ENCODE measurements at regions not wholly inside any gene's neighbourhood (a gene's known extent, or its start where the extent isn't known, plus 50 kb on each side); places are given as distances from the start of the nearest gene placed in this dataset.

GRCh38 chr1:76725864-76726619 lies 141.2 kb upstream of the ST6GALNAC5 start:
- DNase-seq (ENCODE audit: low read depth, low spot score) (no peak), ATAC-seq (no peak)
- no peak overlapping the region for H3K4me3 ChIP-seq (replicated peaks in 1 of 2; ENCODE audit: low read depth in 1 of 2, low read length in 2 of 2)
- H3K9me2 ChIP-seq (ENCODE audit: insufficient read depth), result no peaks in the 10 kb centered on the region
- H2AFZ ChIP-seq (ENCODE audit: low read depth, low read length, poor library complexity, severe bottlenecking), result no peak overlapping the region
- H3K36me3 ChIP-seq (ENCODE audit: control insufficient read depth in 1 of 2, insufficient read depth in 2 of 2, low read length in 2 of 2), result no peaks in the 10 kb centered on the region
- H3K9ac ChIP-seq (ENCODE audit: low read length), result no peak overlapping the region
- H3K79me2 ChIP-seq (ENCODE audit: insufficient read depth, low read length), result no peaks in the 10 kb centered on the region
- intact Hi-C loops (cut with micrococcal nuclease), result no loop called here
- H3K27ac ChIP-seq (ENCODE audit: low read depth, low read length), result no peak overlapping the region
- no peaks in the 10 kb centered on the region for H4K20me1 ChIP-seq (ENCODE audit: insufficient read depth)
- ChIA-PET RAD21 (ENCODE audit: low non-redundant PET in 1 of 2, low total read pairs in 2 of 2, uncharacterized antibody in 2 of 2, unreplicated experiment in 2 of 2) (no interaction called here), CTCF (no interaction called here), POLR2A (no interaction called here)
- TF ChIP-seq REST (IDR thresholded peaks at IDR 0.05; ENCODE audit: low read depth) (no peak), SP1 (IDR thresholded peaks at IDR 0.05; ENCODE audit: low read depth) (no peak), SRF (IDR thresholded peaks at IDR 0.05; ENCODE audit: low read depth) (no peak), POLR2A (IDR thresholded peaks at IDR 0.05; ENCODE audit: borderline replicate concordance, extremely low read depth, insufficient read depth, insufficient read length) (no peak), RAD21 (IDR thresholded peaks at IDR 0.05; ENCODE audit: low read depth) (no peak), EZH2phosphoT487 (IDR thresholded peaks at IDR 0.05; ENCODE audit: borderline replicate concordance) (no peak), ELF1 (IDR thresholded peaks at IDR 0.05; ENCODE audit: borderline replicate concordance, low read depth) (no peak), ATF3 (IDR thresholded peaks at IDR 0.05) (no peak), ZFX (IDR thresholded peaks at IDR 0.05) (no peak), YY1 (IDR thresholded peaks at IDR 0.05; ENCODE audit: extremely low read depth, insufficient replicate concordance, low read depth, low read length) (no peak), CEBPB (IDR thresholded peaks at IDR 0.05; ENCODE audit: low read depth) (no peak), EGR1 (IDR thresholded peaks at IDR 0.05; ENCODE audit: low read depth) (no peak), CBX3 (IDR thresholded peaks at IDR 0.05; ENCODE audit: low read depth) (no peak), ZNF274 (IDR thresholded peaks at IDR 0.05; ENCODE audit: low read depth, low read length) (no peak), SIN3A (IDR thresholded peaks at IDR 0.05; ENCODE audit: low read depth) (no peak), TCF7L2 (IDR thresholded peaks at IDR 0.05; ENCODE audit: borderline replicate concordance, extremely low read depth, insufficient read depth, insufficient read length) (no peak), POLR2AphosphoS5 (IDR thresholded peaks at IDR 0.05; ENCODE audit: low read depth, low read length) (no peak), JUND (IDR thresholded peaks at IDR 0.05) (no peak)
- H3K9me3 ChIP-seq (ENCODE audit: control insufficient read depth in 1 of 2, insufficient read depth in 1 of 2, low read depth in 1 of 2, low read length in 2 of 2), result no peaks in the 10 kb centered on the region
- BruUV-seq (replicated peaks), result no TSS peak
- H3K27me3 ChIP-seq (ENCODE audit: insufficient read depth, low read length), result no peaks in the 10 kb centered on the region
- no peak overlapping the region for H3K4me2 ChIP-seq (ENCODE audit: low read length)
- H3K4me1 ChIP-seq (ENCODE audit: control insufficient read depth in 1 of 2, insufficient read depth in 2 of 2, low read length in 2 of 2), result no peaks in the 10 kb centered on the region

Data from HCT116 (cell line).